ENCODE measurements at regions not wholly inside any gene's neighbourhood (a gene's known extent, or its start where the extent isn't known, plus 50 kb on each side); places are given as distances from the start of the nearest gene placed in this dataset.

GRCh38 chr6:24987446-24988115 lies 51.8 kb upstream of the RIPOR2 start:
- intact Hi-C loops (cut with DNase I): no loop called here

GRCh38 chr6:24988562-24988961 lies 52.8 kb upstream of the RIPOR2 start:
- no peak for DNase-seq (ENCODE audit: low spot score)
- intact Hi-C loops (cut with DNase I): no loop called here

More at GRCh38 chr6:24987446-24988115, 51.8 kb upstream of the RIPOR2 start:
- no peak for DNase-seq (ENCODE audit: low spot score)

GRCh38 chr6:24990236-24990845 lies 54.6 kb upstream of the RIPOR2 start:
- DNase-seq (ENCODE audit: low spot score): no peak
- intact Hi-C loops (cut with DNase I): loop anchor here (5.0 to 10.0 kb wide), 2 partner anchors 133 to 1586 kb away; no protein-coding TSS in a partner anchor

GRCh38 chr6:24990944-24991809 lies 55.4 kb upstream of the RIPOR2 start:
- intact Hi-C loops (cut with DNase I): loop anchor here (5.0 to 10.0 kb wide), 2 partner anchors 134 to 1586 kb away; no protein-coding TSS in a partner anchor

GRCh38 chr6:24991810-24992467 lies 56.2 kb upstream of the RIPOR2 start:
- DNase-seq (ENCODE audit: low spot score): no peak
- intact Hi-C loops (cut with DNase I): loop anchor here (2.0 to 10.0 kb wide), 3 partner anchors 79 to 1587 kb away; no protein-coding TSS in a partner anchor

More at GRCh38 chr6:24990944-24991809, 55.4 kb upstream of the RIPOR2 start:
- no peak for DNase-seq (ENCODE audit: low spot score)

GRCh38 chr6:24994812-24995211 lies 59.1 kb upstream of the RIPOR2 start:
- intact Hi-C loops (cut with DNase I): loop anchor here (5.0 to 10.0 kb wide), 2 partner anchors 138 to 1590 kb away; no protein-coding TSS in a partner anchor
- DNase-seq (ENCODE audit: low spot score): no peak

- DNase-seq (ENCODE audit: low spot score): no peak
- intact Hi-C loops (cut with DNase I): loop anchor here in 1 of 2 donors (10.0 kb wide), 1 partner anchor 1590 kb away; no protein-coding TSS in a partner anchor
These were observed 59.5 kb upstream of the RIPOR2 start for GRCh38 chr6:24995270-24995669.

GRCh38 chr6:24996269-24996836 lies 60.6 kb upstream of the RIPOR2 start:
- intact Hi-C loops (cut with DNase I): loop anchor here in 1 of 2 donors (10.0 kb wide), 1 partner anchor 1592 kb away; no protein-coding TSS in a partner anchor
- no peak for DNase-seq (ENCODE audit: low spot score)

GRCh38 chr6:24997231-24997630 lies 61.5 kb upstream of the RIPOR2 start:
- no peak for DNase-seq (ENCODE audit: low spot score)
- intact Hi-C loops (cut with DNase I): loop anchor here in 1 of 2 donors (10.0 kb wide), 1 partner anchor 1592 kb away; no protein-coding TSS in a partner anchor

GRCh38 chr6:24997905-24998304 lies 62.1 kb upstream of the RIPOR2 start:
- intact Hi-C loops (cut with DNase I): loop anchor here in 1 of 2 donors (10.0 kb wide), 1 partner anchor 1593 kb away; no protein-coding TSS in a partner anchor
- no peak for DNase-seq (ENCODE audit: low spot score)

GRCh38 chr6:25002326-25003091 lies 66.7 kb upstream of the RIPOR2 start:
- DNase-seq (ENCODE audit: low spot score): no peak
- intact Hi-C loops (cut with DNase I): no loop called here

GRCh38 chr6:25004357-25004756 lies 68.6 kb upstream of the RIPOR2 start:
- DNase-seq (ENCODE audit: low spot score): no peak
- intact Hi-C loops (cut with DNase I): no loop called here

GRCh38 chr6:25005010-25005409 lies 69.2 kb upstream of the RIPOR2 start:
- intact Hi-C loops (cut with DNase I): no loop called here
- DNase-seq (ENCODE audit: low spot score): no peak

- DNase-seq (ENCODE audit: low spot score): no peak
- intact Hi-C loops (cut with DNase I): no loop called here
These were observed 70.3 kb upstream of the RIPOR2 start for GRCh38 chr6:25006075-25006474.

GRCh38 chr6:25006565-25007001 lies 70.8 kb upstream of the RIPOR2 start:
- intact Hi-C loops (cut with DNase I): no loop called here

GRCh38 chr6:25007269-25007699 lies 71.5 kb upstream of the RIPOR2 start:
- no peak for DNase-seq (ENCODE audit: low spot score)
- intact Hi-C loops (cut with DNase I): no loop called here

More at GRCh38 chr6:25006565-25007001, 70.8 kb upstream of the RIPOR2 start:
- no peak for DNase-seq (ENCODE audit: low spot score)

GRCh38 chr6:25008707-25009392 lies 73.1 kb upstream of the RIPOR2 start:
- intact Hi-C loops (cut with DNase I): no loop called here
- no peak for DNase-seq (ENCODE audit: low spot score)
